GM12892 (cell line): ENCODE measurements at regions not wholly inside any gene's neighbourhood (a gene's known extent, or its start where the extent isn't known, plus 50 kb on each side); places are given as distances from the start of the nearest gene placed in this dataset.

ENCODE experiments used
- POLR2A ChIP-seq: IDR thresholded peaks from 2 replicates; pipeline ENCODE4 v1.6.1; 2011; ENCODE audit warnings: low read depth, low read length, control low read depth
- POLR2AphosphoS5 ChIP-seq: IDR thresholded peaks from 2 replicates; pipeline ENCODE4 v1.6.1; 2011; ENCODE audit warnings: low read depth, low read length, control low read depth
- TAF1 ChIP-seq: IDR thresholded peaks from 2 replicates; pipeline ENCODE4 v1.6.1; 2011; ENCODE audit warnings: low read depth, mild to moderate bottlenecking, control low read depth, low read length, borderline replicate concordance

- TF ChIP-seq POLR2A (no peak), POLR2AphosphoS5 (no peak), TAF1 (no peak)
These were observed 122.2 kb upstream of the ZEB2 start for GRCh38 chr2:144642131-144642530.
